Non-pigmented ciliary epithelial cell (primary cell): ENCODE measurements at regions not wholly inside any gene's neighbourhood (a gene's known extent, or its start where the extent isn't known, plus 50 kb on each side); places are given as distances from the start of the nearest gene placed in this dataset.

Experiments
- DNase-seq: peaks from one replicate; pipeline ENCODE4 v3.0.0-alpha.2; 2010; ENCODE audit warnings: low read depth

DNA sequence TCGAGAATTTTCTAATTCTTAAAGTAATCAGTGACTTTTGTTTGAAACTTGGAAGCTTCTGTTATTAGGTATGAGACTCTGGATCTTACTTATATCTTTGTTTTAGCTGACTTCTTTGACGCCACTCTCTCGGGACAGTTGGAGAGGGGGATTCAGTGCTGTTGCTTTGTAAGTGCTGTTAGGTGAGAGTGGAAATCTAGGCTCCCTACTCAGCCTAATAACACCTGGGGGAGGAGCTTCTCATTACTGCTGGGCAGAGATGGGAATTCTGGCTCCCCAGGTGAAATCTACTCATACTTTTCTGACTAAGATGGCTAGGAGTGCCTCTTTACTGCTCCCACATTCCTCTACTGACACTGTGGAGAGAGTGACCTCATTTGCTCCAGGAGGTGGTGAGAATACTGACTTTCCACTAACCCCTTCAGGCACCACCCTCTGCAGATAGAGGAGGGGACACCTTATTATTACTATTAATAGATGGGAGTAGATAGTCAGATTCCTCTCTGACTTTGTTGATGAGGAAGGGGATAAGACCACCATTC, 324.9 kb upstream of the SPRY2 start:
- DNase-seq = no peak

DNA sequence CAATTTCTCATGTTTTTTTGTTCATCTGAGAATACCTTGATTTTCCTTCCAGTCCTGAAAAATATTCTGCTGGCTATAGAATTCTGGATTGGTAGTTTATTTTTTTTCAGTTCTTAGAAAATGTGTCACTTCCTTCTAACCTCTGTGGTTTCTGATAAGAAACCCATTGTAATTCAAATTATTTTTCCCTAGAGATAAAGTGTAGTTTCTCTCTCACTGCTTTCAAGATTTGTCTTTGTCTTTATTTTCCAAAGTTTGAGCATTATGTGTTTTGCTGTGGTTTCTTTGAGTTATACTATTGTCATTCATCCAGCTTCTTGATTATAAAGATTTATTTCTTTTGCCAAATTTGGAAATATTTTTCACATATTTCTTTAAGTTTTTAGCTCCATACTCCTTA, 324.0 kb upstream of the SPRY2 start:
- DNase-seq = no peak

DNA sequence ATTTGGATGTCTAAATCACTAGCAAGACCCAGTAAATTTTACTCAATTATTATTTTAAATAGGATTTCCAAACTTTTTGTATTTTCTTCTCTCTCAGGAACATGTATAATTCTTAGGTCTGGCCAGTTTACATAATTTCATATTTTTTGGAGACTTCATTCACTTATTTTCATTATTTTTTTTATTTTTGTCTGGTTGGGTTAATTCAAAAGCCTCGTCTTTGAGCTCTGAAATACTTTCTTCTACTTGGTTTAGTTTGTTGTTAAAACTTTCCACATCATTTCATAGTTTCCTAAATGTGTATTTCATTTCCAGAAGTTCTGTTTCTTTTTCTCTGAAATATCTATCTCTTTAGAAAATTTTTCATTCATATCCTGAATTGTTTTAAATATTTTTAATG, 322.9 kb upstream of the SPRY2 start:
- no peak for DNase-seq

DNA sequence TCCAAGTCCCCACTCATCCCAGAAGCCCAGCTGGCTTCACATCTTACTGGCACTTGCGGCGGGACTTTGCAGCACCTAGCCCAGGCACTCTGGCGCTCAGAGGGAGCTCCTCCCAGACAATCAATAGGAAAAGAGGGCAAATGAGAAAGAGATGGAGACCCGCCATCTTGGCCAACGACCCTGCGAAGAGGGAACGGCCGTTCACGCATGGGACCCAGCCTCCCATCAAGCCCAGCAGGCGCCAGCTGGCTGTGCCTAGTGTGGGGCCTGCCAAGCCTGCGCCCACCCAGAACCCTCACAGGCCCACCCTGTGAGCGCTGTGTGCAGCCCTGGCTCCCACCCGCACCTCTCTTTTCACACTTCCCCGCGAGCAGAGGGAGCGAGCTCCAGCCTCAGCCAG, 317.8 kb upstream of the SPRY2 start:
- DNase-seq = no peak

- no peak for DNase-seq
Measured at GRCh38 chr13:80656512-80656904, 315.6 kb upstream of the SPRY2 start.

DNA sequence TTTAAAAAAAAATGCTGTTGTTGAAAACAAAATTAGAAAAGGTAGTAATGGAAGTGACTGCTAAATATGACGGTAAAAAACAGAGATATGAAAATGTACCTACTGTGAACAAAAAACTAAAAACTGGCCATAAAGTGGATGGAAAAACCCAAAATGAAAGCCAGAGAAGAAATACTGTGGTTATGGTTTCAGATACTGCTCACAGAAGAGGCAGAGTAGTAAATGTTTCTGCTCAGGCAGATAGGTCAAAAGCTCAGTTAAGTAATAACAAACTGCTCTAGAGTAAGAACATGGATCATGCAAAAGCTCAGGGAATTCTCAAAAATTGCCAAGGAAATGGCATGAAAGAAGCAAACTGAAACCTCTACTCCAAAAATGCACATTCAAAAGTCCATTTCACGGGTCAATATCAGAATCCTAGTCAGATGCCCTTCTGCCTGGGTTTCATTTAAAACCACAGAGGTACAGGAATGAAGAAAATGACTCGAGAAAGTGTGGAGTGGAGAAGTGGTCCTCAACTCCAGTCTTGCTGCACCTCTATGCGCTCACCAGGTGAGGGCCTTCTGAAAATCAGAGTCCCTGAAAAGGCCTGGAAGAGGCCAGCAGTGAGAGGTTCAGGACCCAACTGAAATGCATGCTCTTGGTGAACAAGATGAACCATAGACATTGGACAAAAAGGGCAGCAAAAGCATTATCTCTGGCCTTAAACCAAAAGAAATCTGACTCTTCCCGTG, 315.0 kb upstream of the SPRY2 start:
- no peak for DNase-seq

DNA sequence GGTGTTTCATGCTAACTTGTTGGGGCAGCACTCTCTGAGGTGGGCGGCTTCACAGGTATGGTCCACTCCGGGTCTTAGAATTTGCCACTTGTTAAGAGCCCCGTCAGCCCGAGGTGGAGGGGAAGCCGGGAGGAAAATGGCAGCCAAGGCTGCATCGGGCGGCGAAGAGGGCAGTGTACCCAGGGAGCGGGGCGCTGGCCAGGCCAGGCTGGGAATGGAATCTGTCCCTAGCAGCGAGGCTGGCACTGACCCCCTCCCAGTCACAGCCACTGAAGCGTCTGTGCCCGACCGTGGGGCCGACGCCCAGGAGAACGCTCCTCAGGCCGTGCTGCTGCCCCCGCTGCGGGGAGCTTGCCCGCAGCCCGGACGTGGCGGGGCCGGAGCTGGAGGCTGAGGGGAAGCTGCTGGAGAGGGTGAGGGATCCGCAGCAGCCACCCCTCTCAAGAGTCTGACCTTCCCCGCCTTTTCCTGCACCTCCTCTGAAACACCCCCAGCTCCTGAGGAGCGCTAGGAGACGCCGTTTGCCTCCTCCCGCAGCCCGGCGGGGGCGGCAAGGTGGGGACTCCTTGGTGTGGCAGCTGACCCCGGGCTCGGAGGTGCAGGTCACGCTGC, 313.8 kb upstream of the SPRY2 start:
- no peak for DNase-seq

DNA sequence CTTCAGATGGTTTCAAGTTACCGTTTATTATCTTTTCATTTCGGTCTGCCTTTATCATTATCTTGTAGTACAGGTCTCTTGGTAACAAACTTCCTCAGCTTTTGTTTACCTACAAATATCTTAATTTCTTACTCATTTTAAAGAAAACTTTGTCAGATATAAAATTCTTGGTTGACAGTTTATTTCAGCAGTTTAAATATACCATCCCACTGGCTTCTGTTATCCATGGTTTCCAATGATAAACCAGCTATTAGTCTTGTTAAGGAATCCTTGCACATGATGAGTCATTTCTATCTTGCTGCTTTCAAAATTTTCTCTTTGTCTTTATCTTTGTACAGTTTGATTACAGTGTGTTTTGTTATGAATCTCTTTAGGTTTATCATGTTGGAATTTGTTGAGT, 308.3 kb upstream of the SPRY2 start:
- DNase-seq = no peak

- no peak for DNase-seq
Measured at GRCh38 chr13:80642641-80643040, 301.7 kb upstream of the SPRY2 start.

GRCh38 chr13:80633251-80633650, 292.3 kb upstream of the SPRY2 start:
- DNase-seq = no peak

GRCh38 chr13:80630685-80631121, 289.8 kb upstream of the SPRY2 start:
- peak; percentile 6 for DNase-seq

- no peak for DNase-seq
Measured at GRCh38 chr13:80618781-80619180, 277.9 kb upstream of the SPRY2 start.

- no peak for DNase-seq
Measured at GRCh38 chr13:80612804-80613203, 271.9 kb upstream of the SPRY2 start.

DNA sequence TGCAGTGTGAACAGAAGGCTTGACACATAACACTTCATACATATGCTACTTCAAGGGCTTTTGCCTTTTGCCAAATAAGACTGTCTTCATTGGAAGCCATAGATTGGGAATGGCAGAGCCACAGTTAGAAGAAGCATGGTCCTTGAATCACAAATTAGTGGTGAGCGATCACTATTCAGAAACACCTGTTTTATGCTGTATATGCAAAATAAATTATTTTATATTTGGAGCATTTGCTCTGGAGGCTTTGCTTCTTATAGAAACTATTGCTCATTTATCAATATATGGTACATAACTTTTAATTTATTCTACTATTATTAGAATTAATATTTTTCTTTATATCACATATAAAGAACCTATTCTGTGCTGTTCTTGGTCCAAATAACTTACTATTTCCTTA, 270.4 kb upstream of the SPRY2 start:
- no peak for DNase-seq

- DNase-seq = no peak
Measured at GRCh38 chr13:80605716-80606115, 264.8 kb upstream of the SPRY2 start.

- no peak for DNase-seq
Measured at GRCh38 chr13:80605011-80605410, 264.1 kb upstream of the SPRY2 start.

- no peak for DNase-seq
Measured at GRCh38 chr13:80604098-80604497, 263.2 kb upstream of the SPRY2 start.

- no peak for DNase-seq
Measured at GRCh38 chr13:80603351-80603750, 262.4 kb upstream of the SPRY2 start.

- DNase-seq = no peak
Measured at GRCh38 chr13:80599765-80600164, 258.8 kb upstream of the SPRY2 start.

GRCh38 chr13:80598189-80598588, 257.3 kb upstream of the SPRY2 start:
- DNase-seq = no peak

GRCh38 chr13:80591976-80592740, 251.2 kb upstream of the SPRY2 start:
- DNase-seq = no peak

DNA sequence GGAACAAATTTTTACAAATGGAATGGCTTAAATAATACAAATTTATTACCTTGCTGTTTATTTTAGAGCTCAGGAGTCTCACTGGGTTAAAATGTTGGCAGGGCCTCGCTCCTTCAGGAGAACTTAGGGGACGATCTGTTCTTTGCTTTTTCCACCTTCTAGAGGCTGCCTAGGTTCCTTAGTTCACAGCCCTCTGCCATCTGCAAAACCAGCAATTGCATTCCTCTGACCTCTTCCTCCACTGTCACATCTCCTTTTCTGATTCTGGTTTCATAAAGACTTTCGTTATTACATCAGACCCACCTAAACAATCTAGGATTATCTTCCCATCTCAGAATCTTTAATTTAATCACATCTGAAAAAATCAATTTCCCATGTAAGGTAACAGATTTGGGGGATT, 249.6 kb upstream of the SPRY2 start:
- no peak for DNase-seq

- DNase-seq = no peak
Measured at GRCh38 chr13:80586356-80586755, 245.4 kb upstream of the SPRY2 start.
